ENCODE measurements at regions not wholly inside any gene's neighbourhood (a gene's known extent, or its start where the extent isn't known, plus 50 kb on each side); places are given as distances from the start of the nearest gene placed in this dataset.

GRCh38 chr17:73819440-73820395 is 175.5 kb upstream of the SDK2 start:
- DNase-seq, result no peak

GRCh38 chr17:73820686-73821448 is 176.6 kb upstream of the SDK2 start:
- DNase-seq, result no peak

DNA sequence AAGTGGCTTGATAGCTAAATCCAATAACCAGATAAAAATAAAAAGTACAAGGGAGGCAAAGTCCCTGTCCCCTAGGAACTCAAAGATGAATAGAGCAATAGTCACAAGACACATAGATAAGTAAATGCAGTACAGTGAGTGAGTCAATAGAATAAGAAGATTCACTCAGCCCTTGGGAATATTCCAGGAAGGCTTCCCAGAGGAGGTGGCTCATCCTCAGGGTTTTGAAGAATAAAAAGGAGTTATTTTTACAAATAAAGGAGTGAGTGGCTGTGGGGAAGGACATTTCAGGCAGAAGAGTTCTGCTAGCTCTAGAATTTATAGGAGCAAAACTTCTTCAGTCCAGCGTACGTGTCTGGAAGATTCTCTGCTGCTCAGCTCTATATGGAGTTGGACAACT is 177.4 kb upstream of the SDK2 start:
- no peak for DNase-seq

GRCh38 chr17:73822371-73822770 is 178.1 kb upstream of the SDK2 start:
- no peak for DNase-seq

DNA sequence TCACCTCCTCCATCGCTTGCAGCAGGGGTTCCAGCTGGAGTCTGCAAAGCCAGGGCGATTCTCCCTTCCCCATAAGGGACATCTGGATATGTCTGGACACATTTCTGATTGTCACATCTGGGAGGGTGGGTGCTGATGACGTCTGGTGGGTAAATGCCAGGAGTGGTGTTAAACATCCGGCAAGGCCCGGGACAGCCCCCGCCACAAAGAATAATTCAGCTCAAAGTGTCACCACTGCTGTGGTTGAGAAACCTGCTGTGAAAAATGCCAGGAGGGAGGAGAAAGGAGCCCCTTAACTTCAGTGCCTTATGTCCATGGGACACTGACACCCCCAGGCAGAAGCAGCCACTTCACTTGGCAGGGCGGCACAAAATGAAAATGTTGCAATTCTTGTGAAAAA is 179.4 kb upstream of the SDK2 start:
- DNase-seq, result no peak

GRCh38 chr17:73824321-73824720 is 180.1 kb upstream of the SDK2 start:
- no peak for DNase-seq

- no peak for DNase-seq
Measured at GRCh38 chr17:73826181-73826871, 182.1 kb upstream of the SDK2 start.

DNA sequence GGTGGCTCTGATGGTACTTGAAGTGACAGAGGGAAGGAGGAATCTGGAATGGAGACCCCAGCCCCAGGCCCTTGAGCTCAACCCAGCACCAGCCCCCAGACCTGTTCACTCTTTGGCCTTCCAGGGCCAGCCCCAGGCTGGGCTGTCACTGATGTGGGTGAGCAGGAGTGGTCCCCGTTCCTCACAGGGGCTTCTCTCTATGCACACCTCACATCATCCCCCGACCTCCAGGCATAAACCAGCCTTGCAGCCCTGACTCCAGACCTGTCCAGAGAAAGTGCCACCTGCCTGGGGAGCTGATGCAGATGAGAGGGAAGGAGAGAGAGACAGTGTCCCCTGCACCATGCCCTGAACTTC is 182.6 kb upstream of the SDK2 start:
- no peak for DNase-seq

DNA sequence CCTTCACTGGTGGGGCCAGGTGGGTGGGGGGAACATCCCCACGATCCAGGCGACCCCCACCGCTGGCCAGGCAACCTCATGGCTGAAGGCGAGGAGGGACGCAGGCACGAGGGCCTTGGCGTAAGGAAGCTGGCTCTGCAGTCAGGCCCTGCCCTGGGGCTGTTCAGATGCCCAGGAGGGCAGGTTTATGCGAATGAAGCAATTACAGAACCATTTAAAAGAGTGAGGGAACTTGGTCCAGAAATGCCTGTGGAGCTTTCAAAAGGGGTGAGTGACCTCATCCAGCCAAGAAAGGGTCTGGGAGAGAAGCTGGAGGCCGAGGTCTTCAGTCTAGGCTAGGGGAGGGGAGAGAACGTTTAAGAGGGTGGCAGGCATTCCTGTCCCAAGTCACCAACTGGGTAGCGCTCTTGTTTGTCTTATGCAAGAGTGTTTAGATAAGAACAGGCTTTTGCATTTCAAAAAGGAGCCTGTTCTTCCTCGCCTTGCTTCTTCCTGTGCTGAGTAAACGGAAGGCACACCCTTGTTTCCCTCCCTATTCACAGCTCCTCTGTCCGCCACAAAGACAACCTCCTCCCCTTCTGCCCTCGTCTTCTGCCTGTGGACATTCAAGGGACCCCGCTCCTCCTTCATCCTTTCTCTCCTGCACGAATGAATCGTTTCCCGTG is 183.5 kb upstream of the SDK2 start:
- no peak for DNase-seq

DNA sequence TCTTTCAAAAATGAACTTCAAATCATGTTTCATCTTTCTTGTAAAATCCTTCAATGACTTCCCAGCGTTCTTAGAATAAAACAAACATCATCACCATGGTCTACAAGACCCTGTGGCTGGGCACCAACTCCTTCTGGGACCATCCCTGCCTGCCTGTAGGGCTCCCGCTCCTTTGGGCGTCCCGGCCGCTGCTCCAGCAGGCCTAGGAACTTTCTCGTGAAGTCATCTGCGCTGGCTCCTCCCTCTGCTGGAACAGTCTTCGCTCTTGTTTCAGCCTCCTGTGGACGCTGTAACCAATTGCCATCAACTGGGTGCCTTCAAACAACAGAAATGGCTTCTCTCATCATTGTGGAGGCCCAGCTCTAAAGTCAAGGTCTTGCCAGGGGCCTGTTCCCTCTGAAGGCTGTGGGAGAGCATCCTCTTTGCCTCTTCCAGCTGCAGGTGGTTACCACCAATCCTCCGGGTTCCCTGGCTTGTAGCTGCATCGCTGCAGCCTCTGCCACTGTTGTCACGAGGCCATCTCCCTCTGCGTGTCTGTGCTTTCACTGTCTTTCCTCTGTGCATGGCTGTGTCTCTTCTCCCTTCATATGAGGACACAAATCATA is 185.5 kb upstream of the SDK2 start:
- DNase-seq, result no peak

DNA sequence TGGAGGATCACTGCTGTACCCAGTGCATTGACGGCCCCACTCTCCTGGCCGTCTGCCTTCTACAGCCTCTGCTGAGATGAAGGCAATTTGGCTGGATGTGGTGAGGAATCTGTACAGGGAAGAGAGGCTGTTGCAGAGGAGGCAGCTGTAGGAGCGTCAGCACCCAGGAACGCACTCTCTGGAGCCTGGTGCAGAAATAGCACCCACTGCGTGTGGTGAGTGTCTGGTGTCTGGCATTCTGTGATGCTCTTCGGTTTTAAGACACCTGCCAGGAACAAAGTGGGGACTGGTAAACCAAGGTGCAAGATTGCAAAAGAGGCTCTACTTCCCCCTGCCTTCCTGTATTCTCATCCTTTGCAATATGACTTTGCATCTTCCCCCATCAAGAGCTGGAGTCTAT is 187.5 kb upstream of the SDK2 start:
- no peak for DNase-seq

- DNase-seq, result no peak
Measured at GRCh38 chr17:73833775-73834488, 189.7 kb upstream of the SDK2 start.

GRCh38 chr17:73834684-73835343 is 190.6 kb upstream of the SDK2 start:
- DNase-seq, result no peak

GRCh38 chr17:73835605-73836004 is 191.4 kb upstream of the SDK2 start:
- DNase-seq, result no peak

DNA sequence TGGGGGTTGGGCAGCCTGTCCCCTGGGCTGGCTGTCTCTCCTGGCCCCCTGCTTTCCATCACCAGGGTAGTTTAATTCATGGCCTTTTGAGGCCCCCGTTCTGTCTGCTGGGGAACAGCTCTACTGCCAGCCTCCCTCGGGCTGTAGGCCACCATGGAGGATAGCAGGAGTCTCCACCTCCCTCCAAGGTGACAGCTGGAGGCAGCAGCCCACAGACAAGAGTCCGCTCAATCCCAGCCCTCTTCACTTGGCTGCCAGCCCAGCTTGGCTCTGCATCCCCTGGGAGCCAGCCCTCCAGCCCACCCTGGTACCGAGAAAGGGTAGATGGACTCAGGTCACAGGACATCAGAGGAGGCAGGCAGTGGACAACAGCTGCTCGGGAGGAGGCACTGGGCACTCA is 194.6 kb upstream of the SDK2 start:
- DNase-seq, result no peak

GRCh38 chr17:73840829-73841228 is 196.6 kb upstream of the SDK2 start:
- DNase-seq, result no peak

GRCh38 chr17:73841431-73842060 is 197.3 kb upstream of the SDK2 start:
- no peak for DNase-seq

- no peak for DNase-seq
Measured at GRCh38 chr17:73847952-73848351, 203.7 kb upstream of the SDK2 start.

DNA sequence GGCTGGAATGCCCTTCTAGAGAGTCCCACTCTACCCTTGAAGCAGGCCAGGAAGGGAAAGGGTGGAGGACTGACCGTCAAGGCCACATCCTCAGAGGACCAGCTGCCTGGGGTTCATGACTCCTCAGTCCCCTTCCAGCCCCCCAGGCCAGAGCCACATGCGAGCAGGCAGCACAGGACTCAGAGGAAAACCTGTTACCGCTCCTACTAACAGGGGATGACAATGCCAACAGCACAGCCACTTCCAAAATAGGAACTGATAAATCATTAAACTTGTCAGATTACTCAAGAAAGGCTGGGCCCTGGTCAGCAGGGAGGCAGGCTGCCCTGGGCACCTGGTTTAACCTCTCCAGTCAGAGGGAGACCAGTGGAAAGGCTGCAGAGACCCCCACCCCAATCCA is 206.2 kb upstream of the SDK2 start:
- DNase-seq, result no peak

DNA sequence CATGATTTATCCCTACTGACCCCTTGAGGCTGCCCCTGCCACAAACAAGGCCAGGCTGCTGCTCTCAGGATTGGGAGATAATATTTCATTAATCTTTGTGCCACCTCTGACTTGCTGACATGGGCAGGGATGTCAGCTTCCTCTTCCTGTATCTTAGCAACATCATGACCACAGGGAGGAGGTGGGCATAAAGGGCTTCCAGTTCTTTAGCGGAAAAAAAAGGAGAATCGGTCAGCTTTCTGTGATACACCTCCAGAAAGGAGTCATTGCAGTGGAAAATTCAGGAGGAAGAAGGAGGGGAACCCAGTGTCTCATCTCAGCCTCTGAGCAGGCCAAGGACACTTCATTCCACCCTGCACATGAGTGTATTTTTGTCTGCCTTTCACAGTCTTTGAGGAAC is 206.8 kb upstream of the SDK2 start:
- DNase-seq, result no peak

GRCh38 chr17:73851921-73852320 is 207.7 kb upstream of the SDK2 start:
- DNase-seq, result no peak

Data from activated CD4-positive, alpha-beta T cell treated with anti-CD3 and anti-CD28 coated beads for 1 hour (primary cell).